ENCODE measurements at regions not wholly inside any gene's neighbourhood (a gene's known extent, or its start where the extent isn't known, plus 50 kb on each side); places are given as distances from the start of the nearest gene placed in this dataset.

DNA sequence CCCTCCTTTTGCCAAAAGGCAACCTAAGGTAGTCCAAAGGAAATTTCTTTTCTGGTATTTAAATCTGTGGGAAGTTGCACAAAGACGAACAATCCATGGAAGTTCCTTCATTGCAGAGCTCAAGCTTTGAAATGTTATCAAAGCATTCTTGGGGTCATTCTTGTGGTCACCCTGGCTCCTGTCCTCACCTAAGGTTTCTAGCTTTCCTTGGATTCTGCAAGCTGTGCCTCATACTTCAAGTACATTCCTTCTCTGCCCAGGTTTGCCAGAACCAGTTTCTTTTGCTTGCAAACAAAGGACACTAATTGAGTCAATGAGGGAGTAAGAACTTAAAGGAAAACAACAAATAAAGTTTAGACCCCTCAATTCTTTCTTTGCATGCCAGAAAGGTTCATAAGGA, 329.8 kb upstream of the PDZRN3 start:
- no peak for DNase-seq (ENCODE audit: low spot score)

DNA sequence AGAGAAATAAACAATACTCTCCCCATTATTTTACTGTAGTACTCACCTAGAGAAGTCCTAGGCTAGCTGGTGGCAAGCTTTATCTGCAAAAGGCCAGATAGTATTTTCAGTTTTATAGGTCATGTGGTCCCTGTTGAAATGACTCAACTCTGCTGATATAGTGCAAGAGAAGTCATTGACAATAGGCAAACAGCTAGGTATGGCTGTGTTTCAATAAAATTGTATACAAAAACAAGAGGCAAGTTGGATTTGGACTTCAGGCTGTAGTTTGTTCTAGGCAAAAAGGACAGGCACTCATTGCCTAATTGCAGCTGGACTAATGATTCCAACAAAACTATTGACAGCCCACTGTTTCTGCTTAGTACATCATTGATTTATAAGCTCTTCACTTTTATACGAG, 328.0 kb upstream of the PDZRN3 start:
- no peak for DNase-seq (ENCODE audit: low spot score)

DNA sequence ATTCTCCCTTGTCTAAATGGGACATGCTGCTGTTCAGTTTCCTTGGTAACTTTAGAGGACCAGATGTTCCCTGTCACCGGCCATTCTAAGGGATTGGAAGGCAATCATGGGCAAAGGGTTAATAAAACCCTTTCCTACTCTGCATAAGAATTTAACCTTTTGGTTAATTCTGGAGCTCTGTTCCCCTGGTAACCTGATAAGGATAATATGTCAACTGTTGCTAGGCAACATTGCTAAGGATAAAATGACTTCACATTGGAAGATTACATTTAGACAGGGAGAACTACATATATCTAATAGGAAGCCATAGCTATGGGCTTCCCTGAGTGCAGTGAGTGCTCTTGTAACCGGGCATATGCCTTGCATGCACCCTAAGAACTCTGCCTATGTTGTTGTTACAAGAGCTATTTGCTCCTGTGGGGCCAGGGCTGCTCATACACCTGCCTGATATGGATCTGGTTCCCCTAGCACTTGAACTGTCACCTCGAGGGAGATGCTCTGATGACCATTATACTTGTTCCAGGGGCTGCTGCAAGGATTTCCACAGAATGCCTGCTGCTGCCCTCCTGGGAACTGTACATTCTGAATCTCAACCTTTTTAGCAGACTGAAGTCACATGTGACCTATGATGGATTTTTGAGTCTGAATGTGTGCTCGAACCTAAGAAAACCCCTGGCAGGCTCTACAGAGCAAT, 326.3 kb upstream of the PDZRN3 start:
- DNase-seq (ENCODE audit: low spot score): no peak

DNA sequence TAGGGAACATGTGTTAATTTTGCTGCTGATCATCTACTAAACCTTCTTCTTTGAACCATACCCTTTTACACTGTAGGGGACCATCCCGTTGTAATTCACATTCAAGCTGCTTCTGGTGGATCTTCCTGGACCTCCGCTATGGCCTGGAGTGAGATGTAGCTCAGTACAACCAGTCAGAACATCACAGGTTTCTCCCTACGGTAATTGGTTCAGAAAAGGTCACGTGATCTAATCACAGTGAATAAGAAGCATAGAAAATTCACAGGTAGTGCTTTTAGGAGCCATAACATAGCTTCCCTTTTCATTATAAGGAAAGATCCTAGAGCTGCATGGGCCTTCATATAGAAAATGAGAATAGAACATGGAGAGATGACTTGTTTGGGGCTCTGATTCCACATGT, 320.8 kb upstream of the PDZRN3 start:
- no peak for DNase-seq (ENCODE audit: low spot score)

DNA sequence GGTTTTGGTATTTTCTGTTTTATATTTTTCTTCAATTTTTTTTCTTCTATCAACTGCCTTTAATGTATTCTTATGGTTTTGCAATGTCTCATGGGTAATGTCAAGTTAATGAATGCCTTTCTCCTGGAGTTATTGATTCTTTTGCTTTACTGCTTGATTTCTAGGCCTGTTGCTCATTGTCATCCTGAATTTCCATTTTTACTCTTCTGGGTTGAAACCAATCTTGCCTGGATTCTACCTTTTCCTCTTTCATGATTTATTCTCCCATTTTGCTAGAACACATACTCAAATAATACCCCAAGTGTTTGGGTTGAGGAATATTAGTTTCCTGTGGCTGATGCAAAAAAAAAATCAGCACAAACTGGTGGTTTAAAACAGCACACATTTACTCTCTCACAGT, 315.2 kb upstream of the PDZRN3 start:
- no peak for DNase-seq (ENCODE audit: low spot score)

DNA sequence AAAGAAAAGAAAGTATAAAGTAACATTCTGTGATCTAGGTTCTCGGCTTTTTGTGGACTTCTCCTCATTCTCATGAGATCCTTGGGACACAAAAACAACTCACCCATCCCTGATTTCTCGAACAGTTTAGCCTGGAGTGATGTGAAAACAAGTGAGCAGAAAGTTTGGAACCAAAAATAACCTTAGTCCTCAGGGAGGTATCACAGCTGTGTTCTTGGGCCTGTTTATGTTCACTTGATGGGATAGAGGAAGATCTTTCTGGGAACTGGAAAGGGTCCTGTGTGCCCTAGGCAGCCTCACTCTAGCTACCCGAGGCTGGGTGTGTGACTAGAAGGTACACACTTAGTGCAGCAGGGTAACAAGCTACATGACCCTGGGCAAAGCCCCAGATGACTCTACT, 308.8 kb upstream of the PDZRN3 start:
- no peak for DNase-seq (ENCODE audit: low spot score)

DNA sequence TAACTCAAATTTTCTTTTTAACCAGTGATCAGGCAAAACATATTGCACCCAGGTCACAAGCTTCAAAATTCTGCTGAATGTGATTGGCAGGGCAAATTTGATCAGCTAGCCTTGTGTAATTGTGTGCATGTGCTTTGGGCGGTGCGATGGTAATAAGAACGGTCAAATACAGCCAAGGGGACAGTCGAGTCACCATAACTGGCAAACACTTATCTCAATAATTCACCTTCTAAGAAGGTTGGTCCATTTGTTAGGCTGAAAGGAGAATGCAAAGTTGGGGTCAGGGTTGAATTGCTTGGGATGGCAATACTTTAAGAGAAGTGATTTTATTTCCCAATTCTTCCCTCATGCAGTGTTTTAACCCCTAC, 302.4 kb upstream of the PDZRN3 start:
- no peak for DNase-seq (ENCODE audit: low spot score)

DNA sequence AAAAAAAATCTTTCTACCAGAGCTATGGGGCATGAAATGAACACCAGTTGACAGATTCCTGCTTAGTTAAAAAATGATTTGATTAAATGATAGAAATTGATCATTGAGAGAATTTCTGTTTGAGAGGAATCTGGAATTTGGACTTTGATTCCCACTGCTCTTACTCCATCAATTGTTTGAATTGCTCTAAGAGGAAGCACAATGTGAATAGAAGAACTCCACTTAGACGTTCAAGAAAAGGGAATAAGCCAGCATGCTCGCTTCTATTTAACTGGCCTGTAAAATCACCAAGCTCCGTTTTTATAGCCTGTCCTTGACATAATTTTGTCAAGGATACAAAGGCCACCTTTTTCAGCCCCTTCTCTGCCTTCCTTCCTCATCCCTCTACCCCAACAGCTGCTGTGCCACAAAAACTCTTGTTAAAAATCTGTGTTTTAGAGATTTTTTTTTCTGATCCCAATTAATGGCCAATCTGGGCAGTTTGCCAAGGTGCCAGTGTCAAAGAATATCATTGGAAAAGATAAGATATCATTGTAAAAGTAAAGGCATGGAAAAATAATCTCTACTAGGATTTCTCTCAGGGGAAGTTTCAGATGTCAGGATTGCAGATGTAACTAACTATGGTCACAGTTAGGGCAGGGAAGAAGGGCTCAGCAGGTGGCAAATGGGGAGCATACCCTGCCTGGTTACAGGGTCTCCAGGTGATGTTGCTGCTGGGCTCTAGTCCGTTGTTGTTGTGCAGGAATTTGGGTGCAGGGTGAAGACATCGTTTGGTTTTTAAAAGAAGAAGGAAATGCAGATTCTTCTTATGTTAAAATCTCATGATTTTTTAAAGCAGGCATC, 301.8 kb upstream of the PDZRN3 start:
- no peak for DNase-seq (ENCODE audit: low spot score)

DNA sequence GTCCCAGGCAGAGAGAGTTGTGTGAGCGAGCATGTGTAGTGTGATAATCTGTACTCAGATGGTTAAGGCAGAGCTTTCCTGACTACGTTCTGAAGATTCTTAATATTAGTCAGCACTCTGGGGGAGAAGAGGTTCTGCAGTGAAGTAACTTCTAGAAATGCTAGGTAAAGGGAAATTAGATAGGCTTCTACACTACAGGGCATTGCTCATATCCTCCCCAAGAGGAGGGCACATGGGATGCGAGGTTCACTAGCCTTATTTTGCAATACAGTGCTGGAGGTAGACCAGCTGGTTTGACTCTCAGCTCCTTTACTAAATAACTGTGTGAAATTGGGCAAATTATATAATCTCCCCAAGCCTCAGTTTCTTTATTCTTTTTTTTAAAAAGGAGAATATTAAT, 300.3 kb upstream of the PDZRN3 start:
- no peak for DNase-seq (ENCODE audit: low spot score)

DNA sequence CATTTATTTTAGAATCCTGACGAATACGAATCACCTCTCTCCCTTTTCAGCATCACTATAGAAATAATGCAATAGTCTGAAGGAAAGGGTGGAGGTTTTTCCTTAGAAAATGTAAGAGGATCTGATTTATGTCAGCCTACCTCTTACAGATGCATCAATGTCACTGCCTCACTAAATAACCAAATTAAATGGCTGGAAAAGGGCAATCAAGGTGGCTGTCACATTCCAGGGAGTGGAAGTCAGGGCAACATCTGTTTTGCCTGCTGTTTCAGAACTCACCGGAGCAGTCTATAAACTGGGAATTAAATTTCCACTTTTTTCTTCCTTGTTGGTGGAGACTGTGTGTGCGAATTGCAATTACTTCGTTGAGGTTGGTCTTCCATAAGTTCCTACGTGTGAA, 299.3 kb upstream of the PDZRN3 start:
- DNase-seq (ENCODE audit: low spot score): no peak

DNA sequence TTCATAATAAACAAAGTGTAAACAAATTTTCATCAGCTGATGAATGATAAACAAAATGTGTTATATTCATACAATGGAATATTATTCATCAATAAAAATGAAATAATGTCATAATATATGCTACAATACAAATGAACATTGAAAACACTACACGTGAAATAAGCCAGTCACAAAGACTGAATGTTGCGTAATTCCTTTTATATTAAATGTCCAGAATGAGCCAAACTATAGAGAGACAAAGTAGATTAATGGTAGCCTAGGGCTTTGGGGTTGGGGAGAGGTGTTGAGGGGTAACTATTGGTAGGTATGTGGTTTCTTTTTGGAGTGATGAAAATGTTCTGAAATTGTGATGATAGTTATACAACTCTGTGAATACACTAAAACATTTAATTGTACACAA, 292.9 kb upstream of the PDZRN3 start:
- DNase-seq (ENCODE audit: low spot score): no peak

DNA sequence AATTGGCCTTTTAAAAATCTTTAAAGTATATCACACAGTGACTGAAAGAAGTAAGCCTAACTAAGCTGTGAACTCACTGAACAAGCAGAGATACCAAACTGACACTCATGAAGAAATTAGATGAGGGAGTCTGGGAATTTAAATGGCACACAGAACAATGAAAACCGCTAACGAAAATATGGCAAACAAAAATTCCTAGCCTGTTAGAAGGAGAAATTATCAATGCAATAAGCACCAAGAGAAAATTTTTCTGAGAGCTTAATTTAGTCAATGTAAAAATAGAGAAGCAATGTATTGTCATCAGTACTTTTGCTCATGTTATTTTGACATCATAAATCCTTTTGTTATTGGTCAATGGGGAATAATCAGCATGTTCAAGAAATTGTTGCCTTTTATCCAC, 291.1 kb upstream of the PDZRN3 start:
- no peak for DNase-seq (ENCODE audit: low spot score)

DNA sequence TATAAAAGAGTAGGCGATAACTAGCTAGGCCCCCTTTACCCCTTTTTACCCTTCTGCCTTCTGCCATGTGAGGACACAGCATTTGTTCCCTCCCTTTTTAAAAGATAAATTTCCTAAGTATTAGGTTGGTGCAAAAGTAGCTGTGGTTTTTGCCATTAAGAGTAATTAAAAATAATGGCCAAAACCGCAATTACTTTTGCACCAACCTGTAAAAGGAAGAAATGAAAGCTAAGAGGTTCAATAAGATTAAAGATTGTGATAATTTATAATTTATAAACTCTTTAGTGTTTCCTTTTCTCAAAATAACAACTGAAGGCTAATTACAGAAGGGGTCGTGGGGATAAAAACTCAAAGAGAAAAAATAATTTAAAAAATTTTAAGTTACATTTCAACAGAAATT, 283.5 kb upstream of the PDZRN3 start:
- DNase-seq (ENCODE audit: low spot score): no peak

DNA sequence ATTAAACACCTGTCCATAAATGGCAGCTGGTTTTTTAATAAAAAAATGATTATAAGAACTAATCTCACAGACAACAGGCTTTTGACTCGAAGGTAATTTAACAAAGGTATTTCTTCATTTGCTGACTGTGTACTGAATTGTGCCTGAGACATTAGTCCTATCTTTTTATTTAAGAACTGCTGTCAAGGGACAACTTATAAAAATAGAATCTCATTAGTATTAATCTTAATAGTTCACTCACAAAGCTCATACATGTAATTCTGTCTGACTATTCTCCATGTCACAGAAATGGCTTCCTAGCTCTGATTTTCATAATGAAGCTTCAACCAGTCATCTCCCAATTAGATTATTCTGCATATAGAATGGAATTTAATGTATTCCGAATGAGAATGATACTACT, 276.9 kb upstream of the PDZRN3 start:
- no peak for DNase-seq (ENCODE audit: low spot score)

DNA sequence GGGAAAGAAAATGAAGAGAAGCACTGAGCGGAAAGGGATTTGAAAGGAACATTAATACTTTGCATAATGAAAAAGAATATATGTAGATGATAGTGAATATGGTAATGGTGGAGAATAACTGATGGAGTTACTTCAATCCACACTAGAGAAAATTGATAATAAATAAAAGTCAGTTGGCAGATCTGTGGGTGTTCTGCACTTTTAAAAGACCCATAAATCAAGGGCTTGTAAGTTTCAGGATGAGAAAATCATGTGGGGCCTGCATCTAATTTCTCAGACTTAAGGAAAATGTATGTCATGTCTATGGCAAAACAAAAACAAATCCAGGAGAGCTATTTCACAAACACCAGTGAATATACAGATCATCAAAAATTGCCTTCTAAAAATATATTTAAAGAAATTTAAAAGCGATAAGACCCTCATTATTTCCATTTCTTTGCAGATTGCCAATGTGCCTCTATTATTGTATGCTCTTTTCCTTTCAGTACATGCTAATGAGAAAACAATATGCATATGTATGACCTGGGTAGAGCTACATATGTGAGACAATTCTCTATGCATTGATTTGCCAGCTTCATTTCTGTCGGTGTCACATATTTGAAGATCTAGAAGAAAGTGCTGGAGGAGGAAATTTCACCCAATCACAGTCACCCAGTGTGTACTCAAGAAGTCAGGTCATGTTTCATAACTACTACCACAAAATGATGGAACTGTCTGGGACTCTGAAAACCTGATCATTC, 269.9 kb upstream of the PDZRN3 start:
- DNase-seq (ENCODE audit: low spot score): no peak

DNA sequence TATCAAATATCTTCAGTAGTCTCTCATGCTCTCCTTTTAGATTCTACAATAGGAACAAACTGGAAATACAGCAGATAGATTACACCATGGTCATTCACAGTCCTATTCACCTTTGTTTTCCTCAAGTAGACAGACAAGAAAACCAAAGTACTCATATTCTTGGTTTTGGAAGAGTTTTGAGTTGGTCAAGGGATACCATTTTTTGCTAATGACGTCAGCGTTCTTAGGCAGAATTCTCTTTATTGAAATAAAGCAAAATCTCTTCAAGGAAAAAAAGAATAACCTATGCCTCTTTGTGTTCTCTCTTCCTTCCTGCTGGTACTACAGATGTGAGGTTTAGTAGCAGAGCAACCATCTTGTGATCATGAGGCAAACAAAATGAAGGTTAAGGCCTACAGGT, 268.3 kb upstream of the PDZRN3 start:
- DNase-seq (ENCODE audit: low spot score): no peak

DNA sequence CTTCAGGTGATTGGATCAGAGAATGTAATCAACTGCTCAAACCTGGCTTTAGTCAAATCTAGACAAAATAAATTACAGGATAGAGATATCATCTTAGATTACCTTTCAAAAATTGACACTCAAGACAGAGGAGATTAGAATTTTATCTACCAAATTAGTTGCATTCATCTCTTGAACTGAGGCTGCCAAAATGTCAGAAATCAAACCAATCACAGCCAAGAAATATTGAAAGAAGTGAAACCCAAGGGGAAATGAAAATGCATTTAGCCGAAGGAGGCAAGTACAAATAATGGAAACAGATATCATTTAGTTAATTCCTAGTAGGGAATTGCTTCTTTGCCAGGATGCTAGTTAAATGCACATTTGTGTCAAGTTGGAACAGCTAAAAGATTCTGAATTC, 261.1 kb upstream of the PDZRN3 start:
- DNase-seq (ENCODE audit: low spot score): no peak

DNA sequence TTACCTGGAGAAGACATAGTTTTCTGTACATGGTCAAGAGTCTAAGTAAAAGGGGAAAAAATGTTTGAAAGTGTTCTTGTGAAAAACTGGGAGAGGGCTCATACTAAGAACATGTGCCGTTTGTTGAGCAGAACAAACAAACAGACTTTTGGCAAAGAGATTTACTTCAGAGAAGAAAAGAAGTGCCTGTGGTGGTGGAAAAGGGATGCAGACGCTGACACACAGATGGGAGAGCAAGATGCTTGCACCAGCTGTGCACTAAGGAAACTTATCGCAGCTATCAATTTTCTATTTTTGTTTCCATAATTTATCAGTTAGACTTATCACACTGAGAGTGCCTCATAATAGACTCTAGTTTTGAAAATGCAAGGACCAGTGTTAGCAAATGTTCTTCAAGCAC, 259.6 kb upstream of the PDZRN3 start:
- DNase-seq (ENCODE audit: low spot score): no peak

DNA sequence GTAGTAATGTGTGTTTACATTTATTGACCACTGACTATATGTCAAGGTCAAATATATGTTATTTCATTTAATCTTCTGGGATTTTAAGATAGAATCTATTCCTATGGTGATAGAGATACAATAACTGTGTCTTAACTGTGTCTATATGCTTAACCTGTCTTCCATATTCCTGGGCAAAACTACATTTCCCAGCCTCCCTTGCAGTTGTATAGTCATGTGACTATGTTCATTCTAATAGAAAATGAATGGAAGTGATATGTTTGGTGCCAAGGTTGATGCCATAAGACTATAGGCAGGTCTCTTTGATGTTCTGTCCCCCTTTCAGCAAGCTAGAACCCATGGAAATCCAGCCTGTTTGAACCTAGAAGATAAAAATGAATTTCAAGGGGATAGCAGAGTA, 258.8 kb upstream of the PDZRN3 start:
- no peak for DNase-seq (ENCODE audit: low spot score)

DNA sequence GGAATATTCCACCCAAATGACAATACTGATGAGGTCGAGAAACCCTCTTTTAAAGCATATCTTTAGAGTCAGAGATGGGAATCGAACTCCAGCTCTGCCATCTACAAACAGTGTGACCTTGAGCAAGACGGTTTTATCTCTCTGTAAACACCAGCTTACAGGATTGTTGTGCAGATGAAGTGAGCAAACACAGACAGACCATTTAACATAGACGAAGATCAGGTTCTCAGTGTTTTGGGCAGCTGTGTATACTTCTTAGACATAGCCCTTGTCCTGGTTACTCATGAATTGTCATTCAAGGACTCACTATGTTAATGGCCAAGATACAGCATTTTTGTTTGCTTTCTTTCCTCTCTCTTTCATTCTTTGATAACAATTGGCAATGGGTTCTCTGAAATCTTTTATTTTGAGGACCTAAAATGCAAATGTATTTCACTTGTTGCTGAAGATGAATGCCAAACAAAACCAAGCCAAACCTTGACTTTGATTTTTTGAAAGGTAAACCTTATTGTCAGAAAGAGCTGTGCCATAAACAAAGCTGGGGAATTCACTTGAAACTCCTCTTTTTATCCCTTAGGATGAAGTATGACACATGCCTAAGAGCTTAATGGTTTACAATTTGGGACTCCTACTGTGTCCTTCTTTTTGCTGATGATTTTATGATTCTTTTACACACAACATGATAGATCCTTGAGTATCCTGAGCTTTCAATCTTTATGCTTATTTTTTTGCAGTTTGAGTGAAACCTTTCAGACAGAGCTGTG, 250.0 kb upstream of the PDZRN3 start:
- DNase-seq (ENCODE audit: low spot score): no peak

DNA sequence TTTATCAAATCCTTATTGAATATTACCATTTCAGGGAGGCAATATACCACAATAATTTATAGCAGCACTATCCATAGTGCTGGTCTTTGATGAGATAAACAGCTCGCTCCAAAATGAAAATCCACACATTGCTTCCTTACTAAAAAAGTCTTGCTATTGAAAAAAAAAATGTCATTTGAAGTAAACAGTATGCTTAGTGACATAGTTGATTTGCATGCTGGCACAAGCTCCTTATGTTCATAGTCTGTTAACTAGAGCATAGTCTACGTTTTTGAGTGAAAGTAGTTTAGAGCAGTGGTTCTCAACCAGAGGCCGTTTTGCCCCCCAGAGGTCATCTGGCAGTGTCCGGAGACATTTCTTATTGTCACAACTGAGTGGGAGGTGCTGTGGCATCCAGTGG, 249.4 kb upstream of the PDZRN3 start:
- DNase-seq (ENCODE audit: low spot score): no peak

DNA sequence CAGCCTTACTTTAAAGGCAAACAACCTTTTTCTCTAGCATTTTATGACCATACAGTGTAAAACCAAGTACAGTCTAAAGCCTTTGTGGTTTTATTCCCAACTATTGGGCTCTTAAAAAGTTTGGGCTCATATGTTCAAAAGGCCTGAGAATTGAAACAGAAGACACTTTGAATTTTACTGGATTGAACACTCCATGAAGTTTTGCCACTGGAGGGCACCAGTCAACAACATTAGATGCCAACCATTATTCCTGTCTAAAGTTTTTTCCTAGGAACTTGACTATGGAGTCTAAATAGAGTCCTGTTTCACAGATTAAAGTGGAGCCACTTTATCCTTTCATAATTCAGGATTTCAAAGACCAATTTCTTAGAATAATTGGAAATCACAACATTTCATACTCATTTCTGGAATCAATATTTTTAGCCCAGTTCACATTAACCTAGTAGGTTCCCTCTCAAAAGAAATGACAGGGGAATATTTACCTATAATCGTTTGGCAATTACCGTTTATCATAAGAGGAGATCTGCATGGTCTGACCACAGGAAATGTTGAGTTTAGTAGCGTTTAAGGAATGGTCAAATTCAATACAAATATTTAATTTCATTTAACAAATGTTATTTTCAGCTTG, 244.1 kb upstream of the PDZRN3 start:
- peak; percentile 1 for DNase-seq (ENCODE audit: low spot score)
